GM12875 (cell line): ENCODE measurements at regions not wholly inside any gene's neighbourhood (a gene's known extent, or its start where the extent isn't known, plus 50 kb on each side); places are given as distances from the start of the nearest gene placed in this dataset.

Experiments
- H3K4me3 ChIP-seq: one replicate; pipeline ENCODE4 v1.5.1; 2011; ENCODE audit warnings: low read depth, low read length, control low read depth
- TF ChIP-seq, protein P1 (sequence below): IDR thresholded peaks from 2 replicates; pipeline ENCODE4 v1.5.1; 2011; ENCODE audit warnings: low read depth, mild to moderate bottlenecking, control low read depth, inconsistent platforms, low read length, moderate library complexity, borderline replicate concordance; ENCODE audit not compliant: insufficient read depth

DNA sequence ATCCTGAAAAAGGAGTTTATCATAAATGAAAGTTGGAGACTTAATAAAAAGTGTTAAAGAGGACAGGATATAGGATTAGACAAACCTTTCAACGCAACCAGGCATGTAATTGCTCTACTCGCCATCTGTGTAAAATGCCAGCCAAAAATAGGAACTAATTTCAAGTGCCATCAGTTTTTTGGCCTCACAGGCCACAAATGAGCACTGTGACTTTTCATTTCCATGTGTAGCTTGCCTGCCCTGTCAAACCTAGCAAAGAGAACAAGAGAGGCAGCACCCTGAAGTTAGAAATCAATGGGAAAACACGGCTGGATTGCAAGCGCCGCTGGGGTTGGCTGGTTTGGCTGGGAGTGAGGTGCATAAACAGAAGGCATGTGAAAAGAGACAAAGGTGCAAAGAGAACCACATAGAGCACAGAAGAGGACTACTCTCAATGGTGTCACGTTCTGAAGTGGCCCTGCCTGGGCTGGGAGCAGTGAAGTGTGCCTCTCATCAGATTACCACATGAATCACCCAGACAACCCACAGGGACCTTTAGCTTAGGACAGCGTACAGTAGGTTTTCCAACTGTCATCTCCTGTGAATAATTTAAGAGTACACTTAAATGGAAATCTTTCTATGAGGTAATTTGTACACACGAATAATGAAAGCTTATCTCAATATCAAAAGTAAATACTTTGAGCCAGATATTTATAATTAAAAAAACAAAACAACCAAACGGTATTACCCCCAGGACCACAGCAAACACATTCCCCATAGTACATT lies 78.0 kb upstream of the NHSL1 start:
- TF ChIP-seq, protein P1, sequence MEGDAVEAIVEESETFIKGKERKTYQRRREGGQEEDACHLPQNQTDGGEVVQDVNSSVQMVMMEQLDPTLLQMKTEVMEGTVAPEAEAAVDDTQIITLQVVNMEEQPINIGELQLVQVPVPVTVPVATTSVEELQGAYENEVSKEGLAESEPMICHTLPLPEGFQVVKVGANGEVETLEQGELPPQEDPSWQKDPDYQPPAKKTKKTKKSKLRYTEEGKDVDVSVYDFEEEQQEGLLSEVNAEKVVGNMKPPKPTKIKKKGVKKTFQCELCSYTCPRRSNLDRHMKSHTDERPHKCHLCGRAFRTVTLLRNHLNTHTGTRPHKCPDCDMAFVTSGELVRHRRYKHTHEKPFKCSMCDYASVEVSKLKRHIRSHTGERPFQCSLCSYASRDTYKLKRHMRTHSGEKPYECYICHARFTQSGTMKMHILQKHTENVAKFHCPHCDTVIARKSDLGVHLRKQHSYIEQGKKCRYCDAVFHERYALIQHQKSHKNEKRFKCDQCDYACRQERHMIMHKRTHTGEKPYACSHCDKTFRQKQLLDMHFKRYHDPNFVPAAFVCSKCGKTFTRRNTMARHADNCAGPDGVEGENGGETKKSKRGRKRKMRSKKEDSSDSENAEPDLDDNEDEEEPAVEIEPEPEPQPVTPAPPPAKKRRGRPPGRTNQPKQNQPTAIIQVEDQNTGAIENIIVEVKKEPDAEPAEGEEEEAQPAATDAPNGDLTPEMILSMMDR = no peak
- no peak overlapping the region for H3K4me3 ChIP-seq

DNA sequence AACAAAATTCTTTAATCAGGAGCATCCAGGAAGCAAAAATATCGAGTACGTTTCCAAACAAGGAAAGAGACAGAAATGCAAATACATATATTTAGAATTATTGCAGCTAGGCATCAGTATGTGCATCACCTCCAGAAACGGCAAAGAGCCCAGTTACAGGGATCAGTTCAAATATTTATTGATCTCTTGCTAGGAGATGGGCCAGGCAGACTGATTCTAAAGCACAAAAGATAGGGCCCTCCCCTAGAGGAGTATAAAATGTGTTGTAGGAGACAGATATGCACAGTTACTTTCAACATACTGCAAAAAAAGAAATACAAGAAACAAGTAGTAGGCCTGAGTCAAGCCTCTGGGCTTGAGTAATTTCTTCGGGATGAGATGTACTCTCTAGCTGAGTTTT lies 80.7 kb upstream of the NHSL1 start:
- no peak overlapping the region for H3K4me3 ChIP-seq
- TF ChIP-seq, protein P1 = no peak

DNA sequence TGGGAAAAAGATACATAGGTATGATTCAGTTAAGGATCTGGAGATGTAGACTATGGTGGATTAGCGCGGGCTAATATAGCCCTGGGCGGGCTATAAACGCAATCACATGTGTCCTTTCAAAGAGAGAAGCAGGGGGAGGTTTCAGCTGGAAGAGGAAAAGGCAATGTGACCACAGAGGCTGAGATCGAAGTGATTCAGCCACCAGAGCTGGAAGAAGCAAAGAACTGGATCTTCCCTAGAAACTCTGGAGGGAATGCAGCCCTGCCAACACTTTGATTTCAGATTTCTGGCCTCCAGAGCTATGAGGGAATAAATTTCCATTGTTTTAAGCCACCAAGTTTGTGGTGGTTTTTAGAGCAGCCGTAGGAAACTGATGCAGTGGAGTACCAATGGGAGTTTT lies 81.5 kb upstream of the NHSL1 start:
- no peak overlapping the region for H3K4me3 ChIP-seq
- TF ChIP-seq, protein P1 = no peak

DNA sequence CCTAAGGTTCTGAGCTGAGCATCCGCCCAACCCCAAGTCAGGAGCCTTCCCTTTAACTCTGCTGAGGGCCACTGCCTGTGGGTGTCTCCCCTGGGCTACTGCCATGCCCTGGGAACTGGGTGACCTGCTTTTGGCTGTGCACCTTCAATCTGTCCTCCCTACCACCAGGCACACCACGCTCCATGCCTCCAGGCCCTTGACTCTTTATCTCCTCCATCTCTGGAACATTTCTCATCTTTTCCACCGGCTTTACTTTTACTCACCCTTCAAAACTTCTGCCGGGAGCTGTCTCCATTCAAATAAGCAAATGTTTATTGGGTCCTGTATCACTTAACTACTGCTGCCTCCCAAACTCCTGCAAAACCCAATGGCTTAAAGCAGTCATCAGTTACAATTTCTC lies 83.3 kb upstream of the NHSL1 start:
- no peak overlapping the region for H3K4me3 ChIP-seq
- TF ChIP-seq, protein P1 = no peak

DNA sequence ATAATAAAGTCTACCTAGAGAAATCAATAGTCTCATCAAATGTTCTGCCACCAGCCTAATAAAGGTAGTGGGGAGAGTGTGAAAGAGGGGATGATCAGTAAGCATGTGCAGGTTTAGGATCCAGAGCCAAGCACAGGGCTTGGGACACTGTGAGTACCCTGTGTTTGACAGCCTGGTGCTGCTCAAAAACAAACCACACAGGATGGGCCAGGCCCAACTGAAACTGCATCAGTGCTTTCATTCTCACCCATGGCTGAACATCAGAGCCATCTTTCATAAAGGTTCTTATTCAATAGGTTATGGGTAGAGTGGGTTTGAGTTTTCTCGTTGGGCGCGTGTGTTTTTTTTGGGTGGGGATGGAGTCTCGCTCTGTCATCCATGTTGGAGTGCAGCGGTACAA lies 87.3 kb upstream of the NHSL1 start:
- TF ChIP-seq, protein P1 = no peak

DNA sequence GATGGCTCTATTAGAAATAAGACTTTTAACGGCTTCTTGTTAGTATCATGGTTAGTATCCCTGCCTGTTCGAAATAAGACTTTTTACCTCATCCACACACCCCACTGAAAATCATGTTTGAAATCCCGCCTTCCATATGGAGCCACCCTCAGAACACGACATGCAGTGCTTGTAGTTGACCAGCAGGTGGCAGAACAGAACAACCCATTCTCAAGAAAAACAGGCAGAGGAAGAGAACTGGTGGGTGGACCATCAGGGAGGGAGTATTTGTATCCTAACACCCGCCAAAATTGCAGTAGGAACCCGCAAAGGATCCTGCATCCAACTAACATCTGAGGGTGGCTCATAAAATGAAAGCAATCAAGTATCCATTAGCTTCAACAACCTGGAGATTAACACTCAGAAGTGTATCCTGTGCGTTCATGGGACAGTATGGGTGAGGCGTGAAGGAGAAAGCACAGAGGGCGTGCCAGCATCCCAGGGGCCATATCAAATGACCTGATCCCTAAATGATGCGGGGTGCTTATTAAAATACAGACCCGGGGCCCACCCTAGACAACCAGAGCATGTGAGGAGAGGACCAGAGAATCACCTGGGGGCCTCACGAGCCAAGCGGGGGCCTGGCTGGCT lies 89.6 kb upstream of the NHSL1 start:
- H3K4me3 ChIP-seq = no peak overlapping the region
- TF ChIP-seq, protein P1 = peak; percentile 78

More for the DNA sequence above, 87.3 kb upstream of the NHSL1 start:
- H3K4me3 ChIP-seq = no peak overlapping the region
